Gastrocnemius medialis (tissue), 4 donors: ENCODE measurements at regions not wholly inside any gene's neighbourhood (a gene's known extent, or its start where the extent isn't known, plus 50 kb on each side); places are given as distances from the start of the nearest gene placed in this dataset.

Experiments
- ATAC-seq, 2 donors: fragments of 150-250 bp; one replicate each; pipeline ENCODE4 v1.9.1; 2016
- DNase-seq, 2 donors: peaks; one replicate each; pipeline ENCODE4 v3.0.0-alpha.2; 2019
- H3K27ac ChIP-seq, 4 donors: fragments of 200-600 bp; sonication (generic); 1 replicate in 1 of 4; 2 replicates in 3 of 4; pipeline ENCODE4 v1.5.1; 2016 to 2018; ENCODE audit warnings: mild to moderate bottlenecking in 2 of 4, moderate library complexity in 1 of 4
- H3K27me3 ChIP-seq, 3 donors: fragments of 200-600 bp; sonication (generic) in 2 of 3; 1 replicate in 1 of 3; 2 replicates in 2 of 3; pipeline versions ENCODE4 v1.5.1 to v1.6.0; 2016 to 2019; ENCODE audit warnings: mild to moderate bottlenecking in 1 of 3, moderate library complexity in 1 of 3
- H3K36me3 ChIP-seq, 2 donors: fragments of 200-600 bp; sonication (generic) in 1 of 2; one replicate each; pipeline ENCODE4 v1.5.1; 2017 to 2018
- H3K4me1 ChIP-seq, 2 donors: fragments of 200-600 bp; sonication (generic) in 1 of 2; one replicate each; pipeline ENCODE4 v1.5.1; 2016 to 2017; ENCODE audit warnings: mild to moderate bottlenecking in 2 of 2
- H3K4me3 ChIP-seq, 4 donors: fragments of 200-600 bp; sonication (generic) in 3 of 4; 1 replicate in 1 of 4; 2 replicates in 3 of 4; pipeline ENCODE4 v1.5.1; 2016 to 2019; ENCODE audit warnings: mild to moderate bottlenecking in 2 of 4
- H3K9me3 ChIP-seq, 3 donors: fragments of 200-600 bp; sonication (generic) in 2 of 3; 1 replicate in 1 of 3; 2 replicates in 2 of 3; pipeline ENCODE4 v1.5.1; 2016 to 2019
- POLR2A ChIP-seq, 2 donors: fragments of 450-650 bp; IDR thresholded peaks; one replicate each; pipeline ENCODE4 v1.6.1; 2017; ENCODE audit warnings: antibody characterized with exemption in 2 of 2, mild to moderate bottlenecking in 2 of 2, moderate library complexity in 2 of 2
- in situ Hi-C, 4 donors: fragments of 200-750 bp; cut with MboI; loops; one replicate each; pipeline versions ENCODE4 v1.15.0 to v1.8.0; 2017; ENCODE audit warnings: low sequenced_read_pairs in 4 of 4
- intact Hi-C: fragments of 100-400 bp; cut with DNase I; formaldehyde crosslinking; loops from one replicate; pipeline ENCODE4 v1.15.1; 2023; ENCODE audit warnings: low total_unique reads
- TF ChIP-seq, protein P1 (sequence below), 5 experiments: fragments of 450-650 bp in 3 of 5; fragments of 200-600 bp in 2 of 5; sonication (generic) in 2 of 5; IDR thresholded peaks in 4 of 5; conservative IDR thresholded peaks in 1 of 5; 1 replicate in 4 of 5; 2 replicates in 1 of 5; pipeline ENCODE4 v1.5.1; 2016 to 2019; ENCODE audit warnings: antibody characterized with exemption in 5 of 5, mild to moderate bottlenecking in 3 of 5, moderate library complexity in 3 of 5

DNA sequence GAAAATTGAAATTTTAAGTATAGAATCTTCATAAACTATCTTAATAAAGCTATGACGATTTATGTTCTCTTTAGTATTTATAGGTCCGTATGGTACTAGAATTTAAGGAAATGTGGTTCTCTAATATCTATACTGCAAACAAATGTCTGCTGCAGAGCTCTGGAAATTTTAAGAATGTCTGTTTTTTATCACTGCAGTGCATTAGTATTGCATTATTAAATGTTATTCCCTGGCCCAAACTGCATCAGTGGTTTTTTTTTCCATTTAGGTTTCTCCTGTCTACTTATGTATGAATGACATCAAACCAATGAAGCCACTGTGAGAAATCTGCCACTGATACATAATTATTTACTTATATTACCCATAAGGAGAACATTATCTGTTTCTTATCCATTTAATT, 211.4 kb upstream of the CD180 start:
- no peak for DNase-seq
- in situ Hi-C loops (no loop called here), intact Hi-C loops (no loop called here)
- H3K27ac ChIP-seq = no peak overlapping the region
- no peak overlapping the region for H3K4me3 ChIP-seq
- no peaks in the 10 kb centered on the region for H3K4me1 ChIP-seq
- no peaks in the 10 kb centered on the region for H3K36me3 ChIP-seq
- no peak for ATAC-seq
- H3K27me3 ChIP-seq = no peaks in the 10 kb centered on the region
- TF ChIP-seq, protein P1, sequence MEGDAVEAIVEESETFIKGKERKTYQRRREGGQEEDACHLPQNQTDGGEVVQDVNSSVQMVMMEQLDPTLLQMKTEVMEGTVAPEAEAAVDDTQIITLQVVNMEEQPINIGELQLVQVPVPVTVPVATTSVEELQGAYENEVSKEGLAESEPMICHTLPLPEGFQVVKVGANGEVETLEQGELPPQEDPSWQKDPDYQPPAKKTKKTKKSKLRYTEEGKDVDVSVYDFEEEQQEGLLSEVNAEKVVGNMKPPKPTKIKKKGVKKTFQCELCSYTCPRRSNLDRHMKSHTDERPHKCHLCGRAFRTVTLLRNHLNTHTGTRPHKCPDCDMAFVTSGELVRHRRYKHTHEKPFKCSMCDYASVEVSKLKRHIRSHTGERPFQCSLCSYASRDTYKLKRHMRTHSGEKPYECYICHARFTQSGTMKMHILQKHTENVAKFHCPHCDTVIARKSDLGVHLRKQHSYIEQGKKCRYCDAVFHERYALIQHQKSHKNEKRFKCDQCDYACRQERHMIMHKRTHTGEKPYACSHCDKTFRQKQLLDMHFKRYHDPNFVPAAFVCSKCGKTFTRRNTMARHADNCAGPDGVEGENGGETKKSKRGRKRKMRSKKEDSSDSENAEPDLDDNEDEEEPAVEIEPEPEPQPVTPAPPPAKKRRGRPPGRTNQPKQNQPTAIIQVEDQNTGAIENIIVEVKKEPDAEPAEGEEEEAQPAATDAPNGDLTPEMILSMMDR (IDR thresholded peaks at IDR 0.05 in 4 of 5, conservative IDR thresholded peaks at IDR 0.05 in 1 of 5) = no peak
- TF ChIP-seq POLR2A (IDR thresholded peaks at IDR 0.05) = no peak
- H3K9me3 ChIP-seq = no peaks in the 10 kb centered on the region

DNA sequence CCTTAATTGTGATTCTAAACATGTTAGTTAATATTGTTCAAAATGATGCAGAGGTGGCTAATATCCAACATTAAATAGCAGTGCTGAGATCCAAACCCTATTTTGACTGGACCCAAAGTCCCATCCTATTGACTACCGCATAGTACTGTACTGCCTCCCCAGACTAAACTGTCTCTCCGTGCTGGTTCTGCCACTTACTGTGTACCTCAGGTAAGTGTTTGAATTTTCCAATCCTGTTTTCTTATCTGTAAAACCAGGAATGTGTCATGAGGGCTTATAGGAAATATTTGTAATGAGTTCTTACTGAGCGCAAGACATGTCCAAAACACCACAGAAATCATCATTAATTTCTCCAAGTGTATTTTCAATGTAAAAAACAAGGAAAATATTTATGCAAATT, 209.2 kb upstream of the CD180 start:
- Histone ChIP-seq H3K9me3 (no peaks in the 10 kb centered on the region), H3K27ac (no peak overlapping the region), H3K36me3 (no peaks in the 10 kb centered on the region), H3K4me3 (no peak overlapping the region), H3K27me3 (no peaks in the 10 kb centered on the region), H3K4me1 (no peaks in the 10 kb centered on the region)
- ATAC-seq = no peak
- TF ChIP-seq, protein P1 (IDR thresholded peaks at IDR 0.05 in 4 of 5, conservative IDR thresholded peaks at IDR 0.05 in 1 of 5) = no peak
- TF ChIP-seq POLR2A (IDR thresholded peaks at IDR 0.05) = no peak
- intact Hi-C loops = no loop called here
- no peak for DNase-seq
- in situ Hi-C loops = no loop called here

DNA sequence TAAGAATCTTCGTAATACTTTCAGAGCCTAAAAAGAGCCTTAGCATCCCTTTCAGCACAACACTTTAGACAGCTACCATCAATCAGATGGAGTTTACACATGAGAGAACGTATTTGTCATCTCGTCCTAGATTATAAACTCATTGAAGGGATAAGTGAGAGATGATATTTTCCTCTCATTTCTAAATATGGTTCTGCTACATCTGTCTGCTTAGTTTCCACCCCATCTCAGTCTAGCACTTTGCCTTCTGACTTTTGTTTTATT, 208.4 kb upstream of the CD180 start:
- intact Hi-C loops = no loop called here
- peaks cover 0 to 4% of the 10 kb centered on the region in 2 donors for H3K4me1 ChIP-seq
- in situ Hi-C loops = no loop called here
- no peaks in the 10 kb centered on the region for H3K36me3 ChIP-seq
- no peaks in the 10 kb centered on the region for H3K9me3 ChIP-seq
- H3K4me3 ChIP-seq = no peak overlapping the region
- H3K27ac ChIP-seq = no peak overlapping the region
- TF ChIP-seq, protein P1 (IDR thresholded peaks at IDR 0.05 in 4 of 5, conservative IDR thresholded peaks at IDR 0.05 in 1 of 5) = no peak
- no peak for TF ChIP-seq POLR2A (IDR thresholded peaks at IDR 0.05)
- DNase-seq = no peak
- no peak for ATAC-seq
- H3K27me3 ChIP-seq = no peaks in the 10 kb centered on the region

DNA sequence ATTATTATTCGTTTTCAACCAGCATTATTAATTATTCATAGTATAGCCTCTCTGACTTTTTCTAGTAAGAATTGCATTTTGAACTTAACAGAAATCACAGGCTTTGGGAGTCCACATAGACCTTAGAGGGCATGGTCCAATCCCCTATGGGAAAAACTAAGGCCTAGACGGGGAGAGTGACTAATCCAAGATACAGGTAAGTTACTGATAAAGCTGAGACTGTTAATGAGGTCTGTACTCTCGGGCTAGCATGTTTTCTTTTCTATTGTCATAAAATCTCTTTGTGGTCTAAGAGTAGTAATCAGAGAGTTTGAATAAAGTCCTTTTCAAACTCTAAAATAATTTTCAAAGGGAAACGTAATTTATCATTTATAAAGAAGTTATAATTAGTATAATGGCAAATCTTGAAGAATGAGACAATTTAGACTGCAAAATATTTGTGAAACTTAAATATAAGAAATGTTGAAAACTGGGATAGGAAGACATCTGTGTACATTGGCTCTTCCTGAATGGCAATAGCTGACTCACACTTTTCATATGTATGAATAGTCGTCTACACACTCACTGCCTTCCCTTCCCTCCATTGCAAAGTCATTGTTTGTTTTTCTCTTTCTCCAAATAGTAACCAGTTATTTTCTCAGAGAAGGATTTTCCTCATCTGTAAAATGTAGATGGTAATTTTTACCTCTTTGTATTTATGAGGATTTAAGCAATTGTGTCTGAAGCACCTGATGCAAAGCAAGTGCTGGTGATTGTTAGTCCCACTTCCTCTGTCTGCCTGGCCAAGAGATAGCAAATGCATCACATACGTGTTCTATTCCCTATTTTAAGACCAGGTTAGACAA, 207.9 kb upstream of the CD180 start:
- DNase-seq (no peak), ATAC-seq (no peak)
- Histone ChIP-seq H3K4me1 (peaks cover 0 to 4% of the 10 kb centered on the region in 2 donors), H3K4me3 (no peak overlapping the region), H3K36me3 (no peaks in the 10 kb centered on the region), H3K27me3 (no peaks in the 10 kb centered on the region), H3K27ac (no peak overlapping the region), H3K9me3 (no peaks in the 10 kb centered on the region)
- no peak for TF ChIP-seq POLR2A (IDR thresholded peaks at IDR 0.05)
- TF ChIP-seq, protein P1 (IDR thresholded peaks at IDR 0.05 in 4 of 5, conservative IDR thresholded peaks at IDR 0.05 in 1 of 5) = no peak
- intact Hi-C loops (no loop called here), in situ Hi-C loops (no loop called here)

DNA sequence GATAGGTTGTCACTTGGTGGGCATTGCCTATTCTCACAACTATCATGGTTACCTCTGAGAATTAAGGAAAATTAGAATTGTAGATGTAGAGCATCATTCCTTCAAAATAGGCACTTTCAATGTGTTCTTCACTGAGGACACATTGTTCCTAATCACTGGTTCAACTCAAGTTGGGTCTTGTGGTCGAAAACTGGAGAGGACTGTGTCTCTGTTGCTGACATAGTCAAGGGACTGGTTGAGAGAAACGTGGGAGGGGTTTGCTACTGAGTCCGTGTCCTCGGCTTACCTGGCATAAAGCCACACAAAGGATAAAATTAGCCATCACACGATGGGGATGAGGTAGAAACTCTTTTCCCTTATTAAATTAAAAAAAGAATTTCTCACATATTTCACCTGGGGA, 205.9 kb upstream of the CD180 start:
- intact Hi-C loops (no loop called here), in situ Hi-C loops (no loop called here)
- no peak for DNase-seq
- Histone ChIP-seq H3K27me3 (no peaks in the 10 kb centered on the region), H3K9me3 (no peaks in the 10 kb centered on the region), H3K4me3 (no peak overlapping the region), H3K27ac (no peak overlapping the region), H3K36me3 (no peaks in the 10 kb centered on the region), H3K4me1 (peaks cover 0 to 4% of the 10 kb centered on the region in 2 donors)
- ATAC-seq = no peak
- TF ChIP-seq, protein P1 (IDR thresholded peaks at IDR 0.05 in 4 of 5, conservative IDR thresholded peaks at IDR 0.05 in 1 of 5) = no peak
- no peak for TF ChIP-seq POLR2A (IDR thresholded peaks at IDR 0.05)
